Stimulated activated memory B cell treated with anti-CD40 and anti-IgM and Interleukin-4, amounts not matched to agents 10 μg/mL and 1 μg/mL and 100 μg/mL, for 72 hours (primary cell): ENCODE measurements at regions not wholly inside any gene's neighbourhood (a gene's known extent, or its start where the extent isn't known, plus 50 kb on each side); places are given as distances from the start of the nearest gene placed in this dataset.
"Not testable (repeated sequence)": the region's sequence is repeated elsewhere in the genome, so short reads cannot be mapped to it uniquely, and the experiment has no call there.

ENCODE experiments used
- ATAC-seq: fragments of 150-1000 bp; cut with Tn5 transposase; 2 replicates; pipeline ENCODE4 v1.10.0; 2021
- H3K27ac Mint-ChIP-seq: one replicate; pipeline ENCODE4 v1.8.0; 2022; ENCODE audit warnings: mild to moderate bottlenecking, mixed read lengths
- H3K27me3 Mint-ChIP-seq: one replicate; pipeline ENCODE4 v1.8.0; 2022; ENCODE audit warnings: mixed read lengths
- H3K36me3 Mint-ChIP-seq: one replicate; pipeline ENCODE4 v1.8.0; 2022; ENCODE audit warnings: mixed read lengths
- H3K4me1 Mint-ChIP-seq: one replicate; pipeline ENCODE4 v1.8.0; 2022; ENCODE audit warnings: mixed read lengths
- H3K4me3 Mint-ChIP-seq: one replicate; pipeline ENCODE4 v1.8.0; 2022; ENCODE audit warnings: mild to moderate bottlenecking, moderate library complexity, mixed read lengths
- H3K9me3 Mint-ChIP-seq: one replicate; pipeline ENCODE4 v1.8.0; 2022; ENCODE audit warnings: mixed read lengths

DNA sequence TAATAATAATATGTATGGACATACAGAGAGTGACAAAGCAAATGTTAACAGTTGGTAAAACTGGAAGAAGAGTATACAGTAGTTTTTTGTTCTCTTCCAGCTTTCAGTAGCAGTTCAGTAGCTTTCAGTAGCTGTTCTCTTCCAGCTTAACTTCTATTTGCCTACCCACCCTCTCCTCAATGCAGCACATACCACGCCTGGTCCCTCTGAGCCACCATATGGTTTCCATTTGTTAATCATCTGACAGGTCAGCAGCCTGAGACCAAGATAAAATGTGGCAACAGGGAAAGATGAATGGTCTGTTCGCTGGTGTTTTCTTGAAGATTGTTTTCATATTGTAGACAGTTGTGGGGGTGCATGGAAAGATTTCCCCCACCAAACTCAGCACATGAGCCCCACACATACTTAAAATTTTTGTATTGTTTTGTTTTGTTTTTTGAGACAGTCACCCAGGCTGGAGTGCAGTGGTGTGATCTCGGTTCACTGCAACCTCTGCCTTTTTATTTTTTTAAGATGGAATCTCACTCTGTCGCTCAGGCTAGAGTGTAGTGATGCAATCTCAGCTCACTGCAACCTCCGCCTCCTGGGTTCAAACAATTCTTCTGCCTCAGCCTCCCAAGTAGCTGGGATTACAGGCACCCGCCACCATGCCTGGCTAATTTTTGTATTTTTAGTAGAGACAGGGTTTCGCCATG is 56.8 kb downstream of the ATP6V0E2 start:
- H3K27ac Mint-ChIP-seq, H3K4me3 Mint-ChIP-seq, H3K27me3 Mint-ChIP-seq, H3K9me3 Mint-ChIP-seq, H3K4me1 Mint-ChIP-seq, ATAC-seq, H3K36me3 Mint-ChIP-seq: not testable (repeated sequence)

DNA sequence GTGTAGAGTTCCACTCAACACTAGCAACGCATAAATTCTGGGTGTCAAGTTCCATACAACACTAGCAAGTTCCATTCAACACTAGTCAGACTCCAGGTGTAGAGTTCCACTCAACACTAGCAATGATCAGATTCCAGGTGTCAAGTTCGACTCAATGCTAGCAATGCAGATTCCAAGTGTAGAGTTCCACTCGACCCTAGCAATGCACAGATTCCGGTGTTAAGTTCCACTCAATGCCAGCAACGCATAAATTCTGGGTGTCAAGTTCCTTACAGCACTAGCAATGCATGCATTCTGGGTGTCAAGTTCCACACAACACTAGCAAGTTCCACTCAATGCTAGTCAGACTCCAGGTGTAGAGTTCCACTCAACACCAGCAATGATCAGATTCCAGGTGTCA is 60.0 kb downstream of the ATP6V0E2 start:
- H3K4me3 Mint-ChIP-seq, H3K27me3 Mint-ChIP-seq, H3K27ac Mint-ChIP-seq, H3K9me3 Mint-ChIP-seq, H3K4me1 Mint-ChIP-seq, ATAC-seq, H3K36me3 Mint-ChIP-seq: not testable (repeated sequence)

DNA sequence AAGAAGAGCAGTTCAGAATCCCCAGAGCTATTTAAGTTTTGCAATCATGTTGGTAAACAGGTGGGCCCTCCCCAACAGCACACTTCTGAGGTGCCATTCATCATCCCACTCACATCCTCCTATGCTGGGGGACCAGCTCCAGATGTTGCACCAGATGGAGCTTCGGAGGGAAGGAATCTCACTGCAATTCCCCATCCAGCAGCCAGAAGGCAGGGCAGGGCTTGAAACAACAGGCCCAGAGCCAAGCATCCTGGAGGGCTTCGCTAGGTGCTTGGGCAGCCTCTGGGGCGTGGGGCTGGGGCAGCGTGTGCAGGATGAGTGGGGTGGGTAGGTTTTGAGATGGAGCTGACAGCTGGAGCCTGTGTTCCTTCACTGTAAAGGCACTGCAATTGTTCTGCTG is 73.6 kb downstream of the ATP6V0E2 start:
- H3K36me3 Mint-ChIP-seq, result not testable (repeated sequence)

DNA sequence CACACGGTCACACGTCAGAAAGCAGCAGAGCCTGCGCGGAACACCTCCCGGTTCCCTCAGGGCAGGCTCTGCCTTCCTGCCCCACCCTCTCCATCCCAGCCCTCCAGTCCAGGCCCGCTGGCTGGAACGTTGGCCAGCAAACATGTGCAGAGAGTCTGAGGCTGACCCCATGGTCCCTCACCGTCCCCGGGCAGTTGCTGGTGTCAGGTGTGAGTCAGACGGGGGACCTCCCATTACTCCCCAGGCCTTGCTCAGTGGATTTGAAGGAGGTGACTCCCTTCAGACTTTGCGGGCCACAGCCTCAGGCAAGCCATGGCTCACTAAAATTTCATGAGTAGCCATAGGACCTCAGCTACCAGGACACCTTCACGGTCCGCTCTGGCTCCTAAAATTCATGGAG is 74.7 kb downstream of the ATP6V0E2 start:
- not testable (repeated sequence) for H3K4me3 Mint-ChIP-seq, H3K9me3 Mint-ChIP-seq, H3K27ac Mint-ChIP-seq, H3K36me3 Mint-ChIP-seq, ATAC-seq, H3K4me1 Mint-ChIP-seq
- peaks cover 17% of the 10 kb centered on the region for H3K27me3 Mint-ChIP-seq

More for the DNA sequence above, 73.6 kb downstream of the ATP6V0E2 start:
- H3K9me3 Mint-ChIP-seq, H3K4me1 Mint-ChIP-seq, ATAC-seq, H3K4me3 Mint-ChIP-seq, H3K27ac Mint-ChIP-seq: not testable (repeated sequence)
- H3K27me3 Mint-ChIP-seq, result peaks cover 17% of the 10 kb centered on the region

DNA sequence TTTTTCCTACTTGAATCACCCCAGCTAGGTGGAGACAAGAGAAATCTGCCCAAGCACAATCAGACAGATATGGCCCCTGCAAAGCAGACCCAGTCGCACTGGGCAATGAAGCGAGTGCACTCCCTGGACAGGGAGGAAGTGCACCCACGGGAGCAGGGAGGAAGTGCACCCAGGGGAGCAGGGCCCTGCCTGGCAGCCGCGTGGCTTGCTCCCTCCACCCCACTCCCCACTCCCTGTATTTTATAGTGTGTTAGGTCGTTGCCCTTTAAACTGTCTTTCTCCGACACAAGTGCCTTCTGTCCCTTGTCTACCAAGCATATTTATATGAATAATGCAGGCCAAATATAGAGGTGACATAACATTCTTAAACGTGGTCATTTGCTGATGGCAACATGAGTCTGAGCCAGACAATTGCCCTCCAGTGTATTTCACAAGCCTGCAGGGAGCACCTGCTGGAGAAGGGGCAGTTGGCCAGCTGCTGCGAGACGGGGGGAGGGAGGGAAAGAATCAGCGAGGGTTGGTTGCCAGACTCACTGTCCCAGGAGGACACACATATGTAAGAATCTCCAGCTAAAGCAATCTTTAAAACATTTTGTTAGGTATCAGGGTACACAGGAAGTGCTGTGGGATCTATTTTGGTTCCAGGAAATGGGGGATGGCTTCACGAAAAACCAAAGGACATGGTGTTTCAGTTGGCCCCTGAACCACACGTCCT is 76.3 kb downstream of the ATP6V0E2 start:
- H3K4me3 Mint-ChIP-seq, H3K27ac Mint-ChIP-seq, H3K9me3 Mint-ChIP-seq, H3K36me3 Mint-ChIP-seq, H3K4me1 Mint-ChIP-seq, ATAC-seq: not testable (repeated sequence)
- peaks cover 11% of the 10 kb centered on the region for H3K27me3 Mint-ChIP-seq

GRCh38 chr7:149950578-149950924 is 76.8 kb downstream of the ATP6V0E2 start:
- H3K4me3 Mint-ChIP-seq, H3K27me3 Mint-ChIP-seq, ATAC-seq, H3K27ac Mint-ChIP-seq, H3K9me3 Mint-ChIP-seq, H3K36me3 Mint-ChIP-seq, H3K4me1 Mint-ChIP-seq: not testable (repeated sequence)

DNA sequence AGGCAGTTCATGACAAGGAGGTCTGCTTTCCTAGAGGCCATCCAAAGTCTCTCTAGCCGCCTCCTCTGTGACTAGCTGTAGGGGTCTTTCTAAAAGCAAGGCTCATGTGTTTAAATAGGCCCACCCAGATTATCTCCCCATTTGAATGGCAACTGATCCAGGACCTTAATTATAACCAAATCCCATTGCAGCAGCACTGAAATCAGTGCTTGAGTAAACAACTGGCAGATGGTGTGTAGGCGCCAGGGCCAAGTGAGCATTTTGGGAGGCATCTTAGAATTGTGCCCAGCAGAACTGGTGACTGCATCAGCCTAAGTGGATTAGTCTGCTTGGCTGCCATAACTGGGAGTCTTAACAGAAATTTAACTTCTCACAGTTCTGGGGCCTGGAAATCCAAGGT is 77.8 kb downstream of the ATP6V0E2 start:
- not testable (repeated sequence) for H3K36me3 Mint-ChIP-seq, H3K27me3 Mint-ChIP-seq, H3K9me3 Mint-ChIP-seq, ATAC-seq, H3K4me3 Mint-ChIP-seq, H3K27ac Mint-ChIP-seq, H3K4me1 Mint-ChIP-seq

GRCh38 chr7:149958880-149959279 is 85.1 kb downstream of the ATP6V0E2 start:
- H3K27ac Mint-ChIP-seq, ATAC-seq, H3K4me3 Mint-ChIP-seq, H3K36me3 Mint-ChIP-seq, H3K27me3 Mint-ChIP-seq, H3K4me1 Mint-ChIP-seq: not testable (repeated sequence)
- peaks cover 16% of the 10 kb centered on the region for H3K9me3 Mint-ChIP-seq

DNA sequence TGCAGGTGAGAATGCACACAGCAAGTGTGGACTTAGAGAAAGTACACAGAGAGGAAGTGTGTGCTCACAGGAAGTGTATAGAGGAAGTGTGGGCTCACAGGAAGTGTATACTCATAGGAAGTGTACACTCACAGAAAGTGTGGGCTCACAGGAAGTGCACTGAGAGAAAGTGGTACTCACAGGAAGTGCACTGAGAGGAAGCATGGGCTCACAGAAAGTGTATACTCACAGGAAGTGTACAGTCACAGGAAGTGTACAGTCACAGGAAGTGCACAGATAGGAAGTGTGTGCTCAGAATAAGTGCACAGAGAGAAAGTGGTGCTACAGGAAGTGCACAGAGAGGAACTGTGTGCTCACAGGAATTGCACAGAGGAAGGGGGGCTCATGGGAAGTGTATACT is 87.1 kb downstream of the ATP6V0E2 start:
- H3K4me3 Mint-ChIP-seq, ATAC-seq, H3K4me1 Mint-ChIP-seq, H3K36me3 Mint-ChIP-seq, H3K27me3 Mint-ChIP-seq: not testable (repeated sequence)
- peaks cover 16% of the 10 kb centered on the region for H3K9me3 Mint-ChIP-seq
- H3K27ac Mint-ChIP-seq, result peak overlapping the region; percentile 68

DNA sequence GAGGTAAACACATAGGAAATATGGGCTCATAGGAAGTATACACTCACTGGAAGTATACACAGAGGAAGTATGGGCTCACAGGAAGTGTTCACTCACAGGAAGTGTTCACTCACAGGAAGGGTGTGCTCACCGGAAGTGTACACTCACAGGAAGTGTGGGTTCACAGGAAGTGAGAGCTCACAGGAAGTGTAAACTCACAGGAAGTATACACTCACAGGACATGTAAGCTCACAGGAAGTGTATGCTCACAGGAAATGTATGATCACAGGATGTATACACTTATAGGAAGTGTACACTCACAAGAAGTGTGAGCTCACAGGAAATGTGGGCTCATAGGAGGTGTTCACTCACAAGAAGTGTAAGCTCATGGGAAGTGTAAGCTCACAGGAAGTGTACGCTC is 88.1 kb downstream of the ATP6V0E2 start:
- peaks cover 15% of the 10 kb centered on the region for H3K9me3 Mint-ChIP-seq
- not testable (repeated sequence) for H3K27me3 Mint-ChIP-seq, ATAC-seq, H3K4me1 Mint-ChIP-seq, H3K4me3 Mint-ChIP-seq, H3K36me3 Mint-ChIP-seq
- H3K27ac Mint-ChIP-seq, result peak overlapping the region; percentile 68

GRCh38 chr7:149962685-149963319 is 89.0 kb downstream of the ATP6V0E2 start:
- H3K27ac Mint-ChIP-seq, H3K27me3 Mint-ChIP-seq, ATAC-seq, H3K4me3 Mint-ChIP-seq, H3K36me3 Mint-ChIP-seq, H3K4me1 Mint-ChIP-seq: not testable (repeated sequence)
- peaks cover 14% of the 10 kb centered on the region for H3K9me3 Mint-ChIP-seq

- not testable (repeated sequence) for H3K4me3 Mint-ChIP-seq, ATAC-seq, H3K4me1 Mint-ChIP-seq, H3K36me3 Mint-ChIP-seq, H3K27ac Mint-ChIP-seq, H3K27me3 Mint-ChIP-seq
- H3K9me3 Mint-ChIP-seq, result peaks cover 14% of the 10 kb centered on the region
Observed at GRCh38 chr7:149963985-149964384, 90.2 kb downstream of the ATP6V0E2 start.

- H3K27ac Mint-ChIP-seq, ATAC-seq, H3K36me3 Mint-ChIP-seq, H3K27me3 Mint-ChIP-seq, H3K9me3 Mint-ChIP-seq, H3K4me1 Mint-ChIP-seq, H3K4me3 Mint-ChIP-seq: not testable (repeated sequence)
Observed at GRCh38 chr7:149966444-149966843, 92.7 kb downstream of the ATP6V0E2 start.

DNA sequence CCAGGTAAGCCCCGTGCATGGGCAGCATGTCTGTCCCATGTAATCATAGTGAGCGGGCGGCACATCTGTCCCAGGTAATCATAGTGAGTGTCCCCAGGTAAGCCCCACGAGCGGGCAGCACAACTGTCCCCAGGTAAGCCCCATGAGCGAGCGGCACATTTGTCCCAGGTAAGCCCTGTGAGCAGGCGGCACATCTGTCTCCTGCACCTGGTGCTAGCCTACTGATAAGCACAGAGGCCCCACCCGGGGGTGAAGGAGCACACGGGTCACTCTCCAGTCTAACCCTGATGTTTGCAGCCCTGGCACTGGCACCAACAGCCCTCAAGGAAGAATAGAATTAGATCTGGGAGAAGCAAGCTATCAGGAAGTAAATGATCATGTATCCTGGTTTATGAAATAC is 99.2 kb downstream of the ATP6V0E2 start:
- not testable (repeated sequence) for H3K4me1 Mint-ChIP-seq, ATAC-seq, H3K27ac Mint-ChIP-seq, H3K36me3 Mint-ChIP-seq, H3K4me3 Mint-ChIP-seq, H3K9me3 Mint-ChIP-seq
- H3K27me3 Mint-ChIP-seq, result peaks cover 33% of the 10 kb centered on the region

DNA sequence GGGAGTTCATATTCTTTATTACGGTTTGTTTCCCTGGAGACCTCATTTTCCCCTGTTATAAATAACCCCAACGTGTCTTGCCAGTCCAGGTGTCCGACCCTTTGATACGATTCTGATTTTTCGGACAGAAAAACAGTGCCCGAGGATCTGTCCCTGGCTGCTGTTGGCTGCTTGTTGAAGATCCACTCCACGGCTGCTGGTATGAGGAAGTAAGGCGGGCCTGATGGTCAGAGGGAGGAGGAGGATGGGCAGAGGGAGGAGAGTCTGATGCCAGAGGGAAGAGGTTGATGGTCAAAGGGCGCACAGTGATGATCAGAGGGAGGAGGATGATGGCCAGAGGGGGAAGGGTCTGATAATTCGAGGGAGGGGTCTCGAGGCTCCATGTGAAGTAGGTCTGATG is 99.9 kb downstream of the ATP6V0E2 start:
- peaks cover 33% of the 10 kb centered on the region for H3K27me3 Mint-ChIP-seq
- not testable (repeated sequence) for ATAC-seq, H3K27ac Mint-ChIP-seq, H3K4me3 Mint-ChIP-seq, H3K36me3 Mint-ChIP-seq, H3K4me1 Mint-ChIP-seq, H3K9me3 Mint-ChIP-seq

DNA sequence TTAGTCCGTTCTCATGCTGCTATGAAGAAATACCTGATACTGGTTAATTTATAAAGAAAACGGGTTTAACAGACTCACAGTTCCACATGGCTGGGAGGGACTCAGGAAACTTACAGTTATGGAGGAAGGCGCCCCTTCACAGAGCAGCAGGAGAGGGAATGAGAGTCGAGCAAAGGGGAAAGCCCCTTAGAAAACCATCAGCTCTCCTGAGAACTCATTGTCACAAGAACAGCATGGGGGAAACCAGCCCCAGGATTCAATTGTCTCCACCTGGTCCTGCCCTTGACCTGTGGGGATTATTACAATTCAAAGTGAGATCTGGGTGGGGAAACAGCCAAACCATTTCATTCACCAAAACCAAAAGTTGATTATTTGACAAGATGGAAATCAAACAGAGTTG is 101.8 kb downstream of the ATP6V0E2 start:
- not testable (repeated sequence) for H3K27ac Mint-ChIP-seq, ATAC-seq, H3K4me3 Mint-ChIP-seq, H3K4me1 Mint-ChIP-seq, H3K36me3 Mint-ChIP-seq, H3K9me3 Mint-ChIP-seq
- peaks cover 28% of the 10 kb centered on the region for H3K27me3 Mint-ChIP-seq
